ENCODE measurements at regions not wholly inside any gene's neighbourhood (a gene's known extent, or its start where the extent isn't known, plus 50 kb on each side); places are given as distances from the start of the nearest gene placed in this dataset.

GRCh38 chr6:14981960-14982359 is 263.9 kb upstream of the JARID2 start:
- Histone ChIP-seq H3K4me3 (ENCODE audit: insufficient read depth, low read depth, low read length) (no peak overlapping the region), H3K27ac (ENCODE audit: insufficient read depth, low read depth, low read length, poor library complexity, severe bottlenecking) (no peak overlapping the region), H3K9me3 (ENCODE audit: control insufficient read depth, low read length) (no peaks in the 10 kb centered on the region), H3K36me3 (ENCODE audit: control insufficient read depth, insufficient read depth, low read length) (no peaks in the 10 kb centered on the region), H3K4me1 (ENCODE audit: control insufficient read depth, insufficient read depth, low read length) (no peaks in the 10 kb centered on the region), H3K27me3 (ENCODE audit: control insufficient read depth, insufficient read depth, low read length, poor library complexity, severe bottlenecking) (no peaks in the 10 kb centered on the region)
- WGBS, 2 experiments, result 94 to 95% methylated on average over 8 of the region's 8 CpGs

- Histone ChIP-seq H3K4me1 (ENCODE audit: control insufficient read depth, insufficient read depth, low read length) (no peaks in the 10 kb centered on the region), H3K36me3 (ENCODE audit: control insufficient read depth, insufficient read depth, low read length) (no peaks in the 10 kb centered on the region), H3K27me3 (ENCODE audit: control insufficient read depth, insufficient read depth, low read length, poor library complexity, severe bottlenecking) (no peaks in the 10 kb centered on the region), H3K4me3 (ENCODE audit: insufficient read depth, low read depth, low read length) (no peak overlapping the region), H3K9me3 (ENCODE audit: control insufficient read depth, low read length) (no peaks in the 10 kb centered on the region), H3K27ac (ENCODE audit: insufficient read depth, low read depth, low read length, poor library complexity, severe bottlenecking) (no peak overlapping the region)
- WGBS, 2 experiments, result 87 to 95% methylated on average over 5 of the region's 5 CpGs
These were observed 262.0 kb upstream of the JARID2 start for GRCh38 chr6:14983599-14984518.

DNA sequence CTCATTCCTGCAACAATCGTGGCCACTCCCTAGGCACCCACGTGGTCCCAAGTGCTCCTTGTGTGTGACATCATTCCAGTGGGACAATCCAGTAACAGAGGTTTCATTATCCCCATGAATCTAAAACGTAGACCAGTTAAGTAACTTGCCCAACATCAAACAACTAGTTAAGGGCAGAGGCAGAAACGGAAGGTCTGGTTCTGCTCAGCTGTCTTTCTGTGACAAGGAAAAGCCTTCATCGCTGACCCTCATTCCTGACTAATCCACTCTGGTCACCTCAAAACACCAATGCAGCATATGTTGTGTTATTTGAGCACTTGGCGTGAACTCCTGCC is 261.4 kb upstream of the JARID2 start:
- Histone ChIP-seq H3K9me3 (ENCODE audit: control insufficient read depth, low read length) (no peaks in the 10 kb centered on the region), H3K4me1 (ENCODE audit: control insufficient read depth, insufficient read depth, low read length) (no peaks in the 10 kb centered on the region), H3K4me3 (ENCODE audit: insufficient read depth, low read depth, low read length) (no peak overlapping the region), H3K36me3 (ENCODE audit: control insufficient read depth, insufficient read depth, low read length) (no peaks in the 10 kb centered on the region), H3K27me3 (ENCODE audit: control insufficient read depth, insufficient read depth, low read length, poor library complexity, severe bottlenecking) (no peaks in the 10 kb centered on the region), H3K27ac (ENCODE audit: insufficient read depth, low read depth, low read length, poor library complexity, severe bottlenecking) (no peak overlapping the region)
- 85 to 88% methylated on average over 6 of the region's 6 CpGs for WGBS, 2 experiments

DNA sequence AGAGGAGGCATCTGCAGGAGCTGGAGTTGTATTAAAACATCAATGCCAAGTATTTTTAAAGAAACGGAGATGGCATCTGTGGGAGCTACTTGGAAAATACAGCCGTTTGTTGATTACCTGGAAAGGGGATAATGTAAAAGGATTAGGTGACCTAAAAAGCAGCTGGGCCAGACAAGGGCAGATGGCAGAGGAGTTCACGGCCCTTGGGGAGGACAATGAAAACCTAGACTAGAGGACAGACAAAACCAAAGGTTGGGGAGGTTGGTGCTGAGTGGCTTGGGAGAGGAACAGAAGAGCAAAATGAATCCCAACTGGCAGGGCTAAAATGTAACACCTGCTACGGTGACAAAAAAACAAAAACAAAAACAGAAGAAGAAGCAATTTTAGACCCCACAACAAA is 260.5 kb upstream of the JARID2 start:
- no peaks in the 10 kb centered on the region for H3K36me3 ChIP-seq (ENCODE audit: control insufficient read depth, insufficient read depth, low read length)
- 82 to 89% methylated on average over 4 of the region's 4 CpGs for WGBS, 2 experiments
- H3K9me3 ChIP-seq (ENCODE audit: control insufficient read depth, low read length), result no peaks in the 10 kb centered on the region

DNA sequence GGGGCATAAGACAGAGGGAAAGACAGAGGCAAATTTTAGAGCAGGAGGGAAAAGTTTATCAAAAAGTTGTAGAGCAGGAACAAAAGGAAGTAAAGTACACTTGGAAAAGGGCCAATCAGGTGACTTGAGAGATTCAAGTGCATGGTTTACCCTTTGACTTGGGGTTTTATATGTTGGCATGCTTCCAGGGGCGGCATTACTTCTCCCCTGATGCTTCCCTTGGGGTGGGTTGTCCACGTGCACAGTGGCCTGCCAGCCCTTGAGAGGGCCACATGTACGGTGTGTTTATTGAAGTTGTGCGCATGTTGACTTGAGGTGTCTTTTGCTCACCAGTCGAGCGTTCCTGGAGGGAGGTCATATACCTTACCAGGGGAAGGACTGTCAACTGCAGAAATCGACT is 259.5 kb upstream of the JARID2 start:
- Histone ChIP-seq H3K36me3 (ENCODE audit: control insufficient read depth, insufficient read depth, low read length) (no peaks in the 10 kb centered on the region), H3K9me3 (ENCODE audit: control insufficient read depth, low read length) (no peaks in the 10 kb centered on the region), H3K4me3 (ENCODE audit: insufficient read depth, low read depth, low read length) (no peak overlapping the region), H3K27ac (ENCODE audit: insufficient read depth, low read depth, low read length, poor library complexity, severe bottlenecking) (no peak overlapping the region), H3K4me1 (ENCODE audit: control insufficient read depth, insufficient read depth, low read length) (no peaks in the 10 kb centered on the region), H3K27me3 (ENCODE audit: control insufficient read depth, insufficient read depth, low read length, poor library complexity, severe bottlenecking) (no peaks in the 10 kb centered on the region)
- 94 to 95% methylated on average over 7 of the region's 7 CpGs for WGBS, 2 experiments

More for the DNA sequence above, 260.5 kb upstream of the JARID2 start:
- Histone ChIP-seq H3K27me3 (ENCODE audit: control insufficient read depth, insufficient read depth, low read length, poor library complexity, severe bottlenecking) (no peaks in the 10 kb centered on the region), H3K27ac (ENCODE audit: insufficient read depth, low read depth, low read length, poor library complexity, severe bottlenecking) (no peak overlapping the region), H3K4me1 (ENCODE audit: control insufficient read depth, insufficient read depth, low read length) (no peaks in the 10 kb centered on the region), H3K4me3 (ENCODE audit: insufficient read depth, low read depth, low read length) (no peak overlapping the region)

DNA sequence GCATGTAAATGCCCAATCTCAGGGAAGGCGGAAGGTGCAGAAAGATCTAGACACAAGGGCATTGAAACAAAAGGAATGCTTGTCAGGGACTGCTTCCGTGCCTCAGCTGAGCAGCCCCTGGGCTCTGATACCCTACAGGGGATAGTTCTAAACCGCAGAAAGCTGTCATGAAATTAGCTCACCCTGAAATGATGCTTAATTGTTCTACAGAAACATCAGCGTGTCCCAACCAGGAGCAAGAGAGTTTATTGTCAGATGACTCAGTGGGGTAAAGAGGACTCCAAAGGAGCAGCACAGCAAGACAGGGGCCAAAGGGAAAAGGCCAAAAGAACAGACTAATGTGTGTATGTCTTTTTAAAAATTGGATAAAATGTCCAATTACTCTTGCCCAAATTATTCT is 258.4 kb upstream of the JARID2 start:
- Histone ChIP-seq H3K27me3 (ENCODE audit: control insufficient read depth, insufficient read depth, low read length, poor library complexity, severe bottlenecking) (no peaks in the 10 kb centered on the region), H3K36me3 (ENCODE audit: control insufficient read depth, insufficient read depth, low read length) (no peaks in the 10 kb centered on the region), H3K9me3 (ENCODE audit: control insufficient read depth, low read length) (no peaks in the 10 kb centered on the region), H3K4me1 (ENCODE audit: control insufficient read depth, insufficient read depth, low read length) (no peaks in the 10 kb centered on the region), H3K4me3 (ENCODE audit: insufficient read depth, low read depth, low read length) (no peak overlapping the region), H3K27ac (ENCODE audit: insufficient read depth, low read depth, low read length, poor library complexity, severe bottlenecking) (no peak overlapping the region)
- WGBS, 2 experiments, result 86 to 87% methylated on average over 4 of the region's 4 CpGs

DNA sequence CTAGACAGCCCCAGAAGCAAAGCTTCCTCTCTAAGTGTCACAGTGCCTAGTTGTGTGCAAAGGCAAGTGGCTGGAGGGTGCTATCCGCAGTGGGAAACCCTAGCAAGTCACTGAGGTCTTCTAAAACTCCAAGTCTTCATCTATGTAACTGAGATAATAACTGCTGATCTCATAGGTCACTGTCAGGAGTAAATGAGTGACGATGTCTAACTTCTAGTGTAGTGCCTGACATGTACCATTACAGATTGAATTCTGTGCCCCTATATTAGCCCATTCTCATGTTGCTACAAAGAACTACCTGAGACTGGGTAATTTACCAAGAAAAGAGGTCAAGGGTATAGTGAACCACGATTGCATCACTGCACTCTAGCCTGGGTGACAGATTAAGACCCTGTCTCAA is 253.5 kb upstream of the JARID2 start:
- Histone ChIP-seq H3K36me3 (ENCODE audit: control insufficient read depth, insufficient read depth, low read length) (no peaks in the 10 kb centered on the region), H3K27ac (ENCODE audit: insufficient read depth, low read depth, low read length, poor library complexity, severe bottlenecking) (no peak overlapping the region), H3K4me3 (ENCODE audit: insufficient read depth, low read depth, low read length) (no peak overlapping the region), H3K27me3 (ENCODE audit: control insufficient read depth, insufficient read depth, low read length, poor library complexity, severe bottlenecking) (no peaks in the 10 kb centered on the region), H3K4me1 (ENCODE audit: control insufficient read depth, insufficient read depth, low read length) (no peaks in the 10 kb centered on the region), H3K9me3 (ENCODE audit: control insufficient read depth, low read length) (no peaks in the 10 kb centered on the region)
- WGBS, 2 experiments, result 98 to 99% methylated on average over 3 of the region's 3 CpGs

- H3K27ac ChIP-seq (ENCODE audit: insufficient read depth, low read depth, low read length, poor library complexity, severe bottlenecking), result no peak overlapping the region
- H3K4me1 ChIP-seq (ENCODE audit: control insufficient read depth, insufficient read depth, low read length), result no peaks in the 10 kb centered on the region
- no peaks in the 10 kb centered on the region for H3K9me3 ChIP-seq (ENCODE audit: control insufficient read depth, low read length)
- WGBS, 2 experiments, result 91 to 92% methylated on average over 5 of the region's 5 CpGs
- no peaks in the 10 kb centered on the region for H3K36me3 ChIP-seq (ENCODE audit: control insufficient read depth, insufficient read depth, low read length)
- H3K4me3 ChIP-seq (ENCODE audit: insufficient read depth, low read depth, low read length), result no peak overlapping the region
- H3K27me3 ChIP-seq (ENCODE audit: control insufficient read depth, insufficient read depth, low read length, poor library complexity, severe bottlenecking), result no peaks in the 10 kb centered on the region
These were observed 250.7 kb upstream of the JARID2 start for GRCh38 chr6:14995208-14995607.

DNA sequence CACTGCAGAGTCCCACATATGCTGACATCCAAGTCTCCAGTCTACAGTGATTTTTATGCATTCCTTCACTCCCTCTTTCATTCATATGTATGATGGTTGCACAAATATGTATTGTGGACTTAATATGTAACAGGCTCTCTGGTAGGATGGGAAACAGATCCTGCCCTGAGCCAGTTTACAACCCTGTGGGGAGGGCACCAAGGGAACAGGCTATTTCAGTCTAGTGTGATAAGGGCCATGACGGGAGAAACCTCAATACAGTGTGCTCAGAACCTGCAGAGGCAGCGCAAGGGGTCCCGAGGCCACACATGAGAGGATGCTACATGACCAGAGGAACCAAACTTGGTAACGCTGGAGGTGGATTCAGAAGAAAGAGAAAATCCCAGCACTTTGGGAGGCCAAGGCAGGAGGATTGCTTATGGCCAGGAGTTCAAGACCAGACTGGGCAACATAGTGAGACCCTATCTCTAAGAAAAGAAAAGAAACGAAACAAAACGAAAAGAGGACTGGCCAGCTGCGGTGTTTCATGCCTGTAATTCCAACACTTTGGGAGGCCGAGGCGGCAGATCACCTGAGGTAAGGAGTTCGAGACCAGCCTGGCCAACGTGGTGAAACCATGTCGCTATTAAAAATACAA is 249.8 kb upstream of the JARID2 start:
- no peaks in the 10 kb centered on the region for H3K4me1 ChIP-seq (ENCODE audit: control insufficient read depth, insufficient read depth, low read length)
- H3K27me3 ChIP-seq (ENCODE audit: control insufficient read depth, insufficient read depth, low read length, poor library complexity, severe bottlenecking), result no peaks in the 10 kb centered on the region
- whole genome bisulfite sequencing, 2 experiments, result 95% methylated on average over 12 of the region's 12 CpGs
- no peak overlapping the region for H3K27ac ChIP-seq (ENCODE audit: insufficient read depth, low read depth, low read length, poor library complexity, severe bottlenecking)
- no peaks in the 10 kb centered on the region for H3K36me3 ChIP-seq (ENCODE audit: control insufficient read depth, insufficient read depth, low read length)
- no peaks in the 10 kb centered on the region for H3K9me3 ChIP-seq (ENCODE audit: control insufficient read depth, low read length)
- no peak overlapping the region for H3K4me3 ChIP-seq (ENCODE audit: insufficient read depth, low read depth, low read length)

DNA sequence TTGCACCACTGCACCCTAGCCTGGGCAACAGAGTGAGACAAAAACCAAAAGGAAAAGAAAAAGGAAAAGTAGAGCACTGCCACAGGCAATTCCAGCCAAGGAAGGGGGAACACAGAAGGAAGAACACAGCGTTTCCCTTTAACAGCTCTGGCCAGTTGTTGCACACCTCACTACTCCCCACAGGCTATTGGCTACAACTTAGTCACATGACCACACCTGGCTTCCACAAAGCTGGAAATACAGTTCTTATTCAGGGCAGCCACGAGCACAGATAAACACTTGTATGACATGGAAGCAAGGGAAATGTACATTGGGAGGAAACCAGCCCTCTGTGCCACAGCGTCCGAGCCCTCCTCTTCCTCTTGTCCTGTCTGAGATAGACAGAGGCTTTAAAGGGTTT is 249.0 kb upstream of the JARID2 start:
- H3K4me3 ChIP-seq (ENCODE audit: insufficient read depth, low read depth, low read length), result no peak overlapping the region
- no peaks in the 10 kb centered on the region for H3K9me3 ChIP-seq (ENCODE audit: control insufficient read depth, low read length)
- 91 to 92% methylated on average over 4 of the region's 4 CpGs for WGBS, 2 experiments
- H3K27me3 ChIP-seq (ENCODE audit: control insufficient read depth, insufficient read depth, low read length, poor library complexity, severe bottlenecking), result no peaks in the 10 kb centered on the region
- H3K36me3 ChIP-seq (ENCODE audit: control insufficient read depth, insufficient read depth, low read length), result no peaks in the 10 kb centered on the region
- H3K4me1 ChIP-seq (ENCODE audit: control insufficient read depth, insufficient read depth, low read length), result no peaks in the 10 kb centered on the region
- H3K27ac ChIP-seq (ENCODE audit: insufficient read depth, low read depth, low read length, poor library complexity, severe bottlenecking), result no peak overlapping the region
